SKM-1 treated with dmso at 0.1 percent for 144 hours (cell line): ENCODE measurements at regions not wholly inside any gene's neighbourhood (a gene's known extent, or its start where the extent isn't known, plus 50 kb on each side); places are given as distances from the start of the nearest gene placed in this dataset.

Experiments
- DNase-seq: peaks from one replicate; lab custom pipeline; 2025; ENCODE audit not compliant: unreplicated experiment; lab: John Stamatoyannopoulos, UW

- DNase-seq, result no peak
Measured at GRCh38 chr4:8796096-8796495, 75.5 kb downstream of the HMX1 start.

DNA sequence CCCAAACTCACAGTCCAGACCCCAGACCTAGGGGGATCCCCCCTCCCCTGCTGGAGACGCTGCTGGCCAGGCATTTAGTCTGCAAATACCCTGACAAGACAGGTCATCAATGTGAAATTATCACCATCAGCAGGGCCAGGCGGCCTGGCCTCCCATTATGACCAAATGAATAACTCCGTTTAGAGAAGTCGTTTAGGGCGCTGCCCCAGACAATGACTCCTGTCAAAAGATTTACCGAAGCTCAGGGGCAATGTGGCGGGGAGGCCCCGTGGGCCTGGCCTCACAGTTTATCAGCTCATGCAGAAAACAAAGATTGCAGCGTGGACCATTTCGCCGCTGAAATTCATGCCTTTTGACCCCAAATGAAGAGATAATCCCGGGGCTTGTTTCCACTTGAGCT lies 76.5 kb downstream of the HMX1 start:
- DNase-seq, result no peak

- DNase-seq, result no peak
Measured at GRCh38 chr4:8794491-8794890, 77.1 kb downstream of the HMX1 start.

- DNase-seq, result no peak
Measured at GRCh38 chr4:8793571-8794160, 78.0 kb downstream of the HMX1 start.

- no peak for DNase-seq
Measured at GRCh38 chr4:8792491-8792890, 79.1 kb downstream of the HMX1 start.

- DNase-seq, result no peak
Measured at GRCh38 chr4:8791609-8792008, 80.0 kb downstream of the HMX1 start.

GRCh38 chr4:8790749-8791148 lies 80.9 kb downstream of the HMX1 start:
- no peak for DNase-seq

- no peak for DNase-seq
Measured at GRCh38 chr4:8788174-8788573, 83.5 kb downstream of the HMX1 start.

DNA sequence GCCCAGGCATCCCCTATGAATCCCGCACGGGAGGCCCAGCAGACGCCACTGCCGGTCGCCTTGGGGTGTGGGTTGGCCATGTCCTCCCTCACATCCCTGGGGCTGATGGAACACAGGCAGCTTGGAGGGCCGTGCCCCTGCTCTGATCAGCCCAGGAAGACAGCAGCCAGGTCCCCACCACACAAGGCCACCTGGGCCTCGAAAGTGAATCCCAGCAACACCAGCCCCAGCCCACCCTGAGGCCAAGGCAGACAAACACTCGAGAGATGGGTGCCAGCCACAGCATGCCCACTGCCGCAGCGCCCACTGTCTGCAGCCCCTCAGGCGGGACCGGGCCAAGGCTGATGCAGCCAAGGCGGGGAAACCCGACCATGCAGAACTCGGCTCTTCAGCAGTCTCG lies 85.5 kb downstream of the HMX1 start:
- DNase-seq, result no peak

DNA sequence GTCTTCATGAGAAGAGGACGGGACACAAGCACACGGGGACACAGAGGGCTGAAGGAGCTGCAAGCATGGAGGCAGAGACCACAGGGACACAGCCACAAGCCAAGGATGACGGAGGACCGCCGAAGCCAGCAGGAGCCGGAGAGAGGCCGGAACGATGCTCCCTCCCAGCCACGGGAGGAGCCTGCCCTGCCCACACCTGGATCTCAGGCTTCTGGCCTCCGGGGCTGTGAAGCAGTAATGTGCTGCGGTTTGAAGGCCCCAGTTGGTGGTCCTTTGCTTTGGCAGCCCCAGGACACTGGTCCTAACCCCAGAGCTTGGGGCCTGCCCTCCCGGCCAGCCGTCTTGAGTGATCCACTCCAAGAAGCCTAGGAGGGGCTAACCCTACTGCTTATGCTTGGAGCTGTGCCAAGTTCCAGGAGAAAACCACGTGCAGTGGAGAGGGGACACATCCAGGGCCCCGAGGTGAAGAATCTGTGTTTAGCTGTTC lies 85.9 kb downstream of the HMX1 start:
- DNase-seq, result no peak

DNA sequence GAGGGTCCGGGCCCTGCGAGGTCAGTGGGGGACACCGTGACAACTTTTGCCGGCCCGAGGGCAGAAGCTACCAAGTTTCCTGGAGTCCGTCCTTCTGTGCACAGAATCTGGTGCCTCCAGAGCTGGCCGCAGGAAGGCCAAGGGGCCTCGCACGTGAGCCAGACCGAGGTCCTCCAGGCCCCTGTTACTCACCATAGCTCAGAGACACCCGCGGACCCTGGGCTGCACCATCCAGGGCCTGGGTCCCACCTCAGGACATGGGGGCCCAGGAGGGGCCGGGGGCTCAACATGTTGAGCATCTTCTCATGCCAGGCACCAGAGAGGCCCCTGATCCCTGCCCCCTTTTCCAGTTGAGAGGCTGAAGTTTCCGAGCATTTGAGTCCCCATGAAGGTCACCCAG lies 87.9 kb downstream of the HMX1 start:
- DNase-seq, result no peak

GRCh38 chr4:8782135-8782534 lies 89.5 kb downstream of the HMX1 start:
- DNase-seq, result no peak

- DNase-seq, result no peak
Measured at GRCh38 chr4:8781641-8782040, 90.0 kb downstream of the HMX1 start.

DNA sequence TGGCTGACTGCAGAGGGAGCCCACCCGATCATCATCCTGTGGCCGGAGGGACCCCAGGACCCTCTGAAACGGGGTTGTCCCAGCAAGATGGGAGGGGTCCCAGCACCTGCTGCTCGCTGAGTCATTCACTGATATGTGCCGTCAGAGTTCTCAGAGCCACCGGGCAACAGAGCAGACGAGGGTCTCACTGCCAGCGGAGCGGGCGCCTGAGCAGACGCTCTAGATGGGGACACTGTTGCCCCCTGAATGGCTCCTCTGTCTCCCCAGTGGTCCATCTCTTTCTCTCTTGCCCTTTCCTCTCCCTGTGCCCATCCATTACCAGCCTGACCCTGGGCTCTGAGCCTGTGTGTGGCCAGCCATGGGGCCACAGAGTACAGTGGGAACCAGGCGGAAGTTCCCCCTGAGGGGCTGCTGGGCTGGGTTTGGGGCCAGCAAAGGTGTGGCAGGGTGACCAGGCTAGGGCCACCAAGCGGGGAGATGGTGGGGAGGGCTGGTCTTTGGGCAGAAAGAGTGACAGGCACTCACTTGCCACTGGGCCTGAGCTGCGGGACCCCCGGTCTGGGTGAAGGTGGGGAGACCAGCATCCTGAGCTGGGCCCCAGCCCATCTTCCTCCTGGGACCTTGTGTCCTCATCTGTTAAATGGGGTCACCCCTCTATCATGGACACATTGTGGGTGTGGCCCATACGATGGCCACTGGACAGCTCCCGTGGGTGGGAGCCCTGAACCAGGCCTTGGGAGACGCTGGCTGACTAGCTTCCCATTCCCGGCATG lies 90.9 kb downstream of the HMX1 start:
- DNase-seq, result no peak

GRCh38 chr4:8780086-8780485 lies 91.6 kb downstream of the HMX1 start:
- no peak for DNase-seq

DNA sequence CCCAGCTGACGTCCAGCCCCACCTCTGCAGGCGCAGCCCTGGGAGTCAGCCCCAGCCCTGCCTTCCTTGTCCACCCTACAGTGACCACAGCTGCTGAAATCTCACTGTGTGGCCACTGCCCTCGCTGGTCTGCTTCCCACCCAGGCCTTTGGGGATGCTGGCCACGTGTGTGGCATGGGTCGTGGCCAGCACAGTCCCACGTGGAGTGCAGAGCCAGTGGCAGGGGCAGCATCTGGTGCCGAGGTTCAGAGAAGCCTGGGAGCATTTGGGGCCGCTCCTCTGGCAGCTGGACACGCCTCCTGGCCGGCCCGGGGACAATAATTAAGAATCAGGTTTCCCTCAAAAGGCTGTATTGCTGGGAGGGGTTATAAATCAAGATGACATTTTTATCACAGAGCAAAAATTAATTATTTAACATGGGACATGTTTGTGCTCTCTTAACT lies 92.1 kb downstream of the HMX1 start:
- no peak for DNase-seq

- DNase-seq, result no peak
Measured at GRCh38 chr4:8778760-8779159, 92.9 kb downstream of the HMX1 start.

DNA sequence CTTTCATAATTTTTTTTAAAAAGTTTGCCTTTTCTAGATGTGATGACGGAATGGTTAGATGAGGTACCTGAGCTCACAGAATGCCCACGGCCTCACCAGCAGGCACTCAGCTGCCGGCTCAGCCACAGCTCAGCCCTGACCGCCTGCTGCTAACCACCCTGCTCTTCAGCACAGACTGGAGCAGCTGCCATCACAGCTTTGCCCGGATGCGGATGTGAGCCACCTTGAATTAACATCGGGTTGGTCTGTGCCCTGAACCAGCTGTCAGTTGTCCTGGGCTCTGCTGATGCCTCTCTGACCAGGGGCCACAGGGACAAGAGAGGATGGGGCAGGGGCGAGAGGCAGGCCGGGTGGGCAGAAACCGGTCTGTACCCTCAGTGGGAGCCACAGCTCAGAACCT lies 93.3 kb downstream of the HMX1 start:
- no peak for DNase-seq

GRCh38 chr4:8777320-8778196 lies 94.1 kb downstream of the HMX1 start:
- DNase-seq, result no peak

GRCh38 chr4:8776366-8776765 lies 95.3 kb downstream of the HMX1 start:
- no peak for DNase-seq

- no peak for DNase-seq
Measured at GRCh38 chr4:8775751-8776355, 95.8 kb downstream of the HMX1 start.
